Spinal cord (tissue), 9 donors: ENCODE measurements at regions not wholly inside any gene's neighbourhood (a gene's known extent, or its start where the extent isn't known, plus 50 kb on each side); places are given as distances from the start of the nearest gene placed in this dataset.

Experiments
- DNase-seq, 6 donors: peaks; one replicate each; pipeline versions ENCODE4 v3.0.0 to v3.0.0-alpha.2; 2013 to 2015; ENCODE audit warnings: low spot score in 6 of 6, low read depth in 4 of 6
- H3K27ac ChIP-seq: one replicate; pipeline ENCODE4 v1.5.1; 2013; ENCODE audit warnings: low read depth, low read length, control low read depth
- H3K27me3 ChIP-seq: one replicate; pipeline ENCODE4 v1.6.1; 2013; ENCODE audit warnings: low read length; ENCODE audit not compliant: control insufficient read depth, insufficient read depth
- H3K36me3 ChIP-seq: one replicate; pipeline ENCODE4 v1.6.1; 2013; ENCODE audit warnings: low read length; ENCODE audit not compliant: control insufficient read depth, insufficient read depth
- H3K4me1 ChIP-seq: one replicate; pipeline ENCODE4 v1.6.1; 2013; ENCODE audit warnings: low read length; ENCODE audit not compliant: control insufficient read depth, insufficient read depth
- H3K4me3 ChIP-seq: one replicate; pipeline ENCODE4 v1.5.1; 2013; ENCODE audit warnings: low read depth, low read length, control low read depth
- H3K9me3 ChIP-seq: one replicate; pipeline ENCODE4 v1.6.1; 2013; ENCODE audit warnings: low read length; ENCODE audit not compliant: control insufficient read depth, insufficient read depth
- WGBS: methylation state at CpG from one replicate; pipeline ENCODE4 v1.1.5; 2013; ENCODE audit warnings: missing lambda C conversion rate; ENCODE audit not compliant: insufficient coverage; 5-methylcytosine and 5-hydroxymethylcytosine counted together
- donor health status: healthy.

DNA sequence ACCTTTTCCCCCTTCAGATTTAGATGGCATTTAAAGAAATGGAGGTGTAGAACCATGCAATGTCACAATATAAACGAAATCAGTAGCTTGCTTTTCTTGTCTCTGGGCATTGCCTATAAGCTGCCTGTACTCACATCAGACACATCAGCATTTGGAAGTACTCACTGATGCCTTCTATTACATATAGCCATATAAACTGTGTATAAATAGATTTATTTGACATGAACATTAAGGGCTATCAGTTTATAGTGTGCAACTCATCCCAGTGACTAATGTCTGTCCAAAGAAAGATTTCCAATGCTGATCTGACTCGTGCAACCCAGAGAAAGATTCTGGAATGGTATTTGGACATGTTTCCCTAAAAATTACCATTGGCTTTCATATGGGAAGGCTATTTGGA lies 417.9 kb upstream of the MAF start:
- Histone ChIP-seq H3K27me3 (no peaks in the 10 kb centered on the region), H3K4me1 (no peaks in the 10 kb centered on the region), H3K36me3 (no peaks in the 10 kb centered on the region), H3K9me3 (no peaks in the 10 kb centered on the region), H3K4me3 (no peak overlapping the region), H3K27ac (no peak overlapping the region)
- DNase-seq: no peak
- 60% methylated on average over 1 of the region's 2 CpGs for WGBS

DNA sequence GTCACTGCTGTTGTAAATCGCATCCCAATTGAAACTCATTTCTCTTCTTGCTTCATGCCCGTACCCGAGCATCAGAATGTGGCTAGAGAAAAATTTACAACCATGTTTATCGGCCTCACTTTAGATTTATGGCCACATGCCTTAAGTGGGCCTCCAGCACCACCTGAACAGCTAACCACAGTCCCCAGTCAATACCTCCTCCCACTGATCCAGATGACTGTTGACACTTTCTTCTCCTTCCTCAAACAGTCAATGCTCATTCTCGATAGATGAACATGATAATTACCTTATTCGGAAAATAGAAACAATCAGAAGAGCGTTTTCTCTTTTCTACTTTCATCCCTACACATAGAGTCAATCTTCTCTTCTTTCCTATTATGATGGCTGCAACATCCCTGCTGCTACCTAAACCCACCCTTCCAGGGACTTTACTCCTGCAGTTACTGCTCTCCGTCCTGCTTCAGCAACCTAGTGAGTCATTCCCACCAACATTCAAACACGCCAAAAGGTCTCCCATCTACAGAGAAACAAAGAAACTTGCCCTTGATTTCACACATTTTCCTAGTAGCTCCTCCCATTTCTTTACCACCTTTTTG lies 416.3 kb upstream of the MAF start:
- H3K4me3 ChIP-seq: no peak overlapping the region
- no peaks in the 10 kb centered on the region for H3K4me1 ChIP-seq
- H3K36me3 ChIP-seq: no peaks in the 10 kb centered on the region
- WGBS: 96% methylated on average over 9 of the region's 9 CpGs
- DNase-seq: no peak
- no peak overlapping the region for H3K27ac ChIP-seq
- no peaks in the 10 kb centered on the region for H3K27me3 ChIP-seq
- no peaks in the 10 kb centered on the region for H3K9me3 ChIP-seq

DNA sequence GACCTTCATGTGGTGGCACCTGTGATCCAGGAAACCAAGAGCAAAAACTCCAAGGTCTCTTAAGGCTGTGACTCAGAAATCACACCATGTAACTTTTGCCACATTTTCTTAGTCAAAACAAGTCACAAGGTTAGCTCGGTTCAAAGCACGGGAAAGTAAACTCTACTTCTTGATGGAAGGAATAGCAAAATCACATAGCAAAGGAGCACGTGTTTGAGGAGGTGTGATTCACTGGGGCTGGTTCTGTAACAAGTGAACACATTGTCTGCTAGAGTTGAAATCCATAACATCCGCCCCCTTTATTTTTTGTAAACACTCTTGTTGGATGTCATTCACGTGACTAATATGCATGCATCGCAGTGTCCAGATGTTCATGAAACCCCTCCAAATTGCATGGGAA lies 415.0 kb upstream of the MAF start:
- no peaks in the 10 kb centered on the region for H3K9me3 ChIP-seq
- 90% methylated on average over 3 of the region's 6 CpGs for WGBS
- DNase-seq: no peak
- no peak overlapping the region for H3K27ac ChIP-seq
- no peaks in the 10 kb centered on the region for H3K36me3 ChIP-seq
- no peaks in the 10 kb centered on the region for H3K27me3 ChIP-seq
- no peak overlapping the region for H3K4me3 ChIP-seq
- H3K4me1 ChIP-seq: no peaks in the 10 kb centered on the region

DNA sequence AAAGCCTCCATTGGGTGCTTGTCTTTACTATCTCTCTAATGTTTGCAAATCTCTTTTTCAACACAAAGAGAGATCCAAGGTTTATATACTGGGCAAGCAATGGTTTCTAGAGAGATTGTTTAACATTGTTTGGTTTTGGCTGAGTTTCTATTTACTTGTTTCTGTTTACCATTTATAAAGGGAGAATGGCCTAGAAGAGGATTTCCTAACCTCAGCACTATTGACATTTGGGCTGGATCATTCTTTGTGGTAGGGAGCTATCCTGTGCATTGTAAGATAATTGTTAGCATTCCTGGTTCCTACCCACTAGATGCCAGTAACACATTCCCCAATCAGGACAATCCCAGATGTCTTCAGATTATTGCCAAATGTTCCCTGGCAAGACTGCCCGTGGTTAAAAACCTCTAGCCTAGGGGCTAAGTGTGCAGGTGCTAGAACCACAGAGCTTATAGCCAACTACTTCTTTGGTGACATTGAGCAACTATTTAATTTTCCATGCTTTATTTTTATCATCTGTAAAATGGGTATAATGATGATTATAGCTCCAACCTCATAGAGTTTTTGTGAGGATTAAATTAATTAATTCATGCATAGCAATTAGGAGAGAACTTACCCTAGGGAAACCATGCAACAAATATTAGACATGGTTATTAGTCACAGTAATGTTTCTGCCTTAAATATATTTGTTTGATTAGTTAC lies 413.9 kb upstream of the MAF start:
- no peaks in the 10 kb centered on the region for H3K4me1 ChIP-seq
- no peak overlapping the region for H3K27ac ChIP-seq
- H3K27me3 ChIP-seq: no peaks in the 10 kb centered on the region
- DNase-seq: no peak
- H3K4me3 ChIP-seq: no peak overlapping the region
- no peaks in the 10 kb centered on the region for H3K36me3 ChIP-seq
- H3K9me3 ChIP-seq: no peaks in the 10 kb centered on the region
- WGBS: no CpG with 5 or more reads among the region's 1 CpG

DNA sequence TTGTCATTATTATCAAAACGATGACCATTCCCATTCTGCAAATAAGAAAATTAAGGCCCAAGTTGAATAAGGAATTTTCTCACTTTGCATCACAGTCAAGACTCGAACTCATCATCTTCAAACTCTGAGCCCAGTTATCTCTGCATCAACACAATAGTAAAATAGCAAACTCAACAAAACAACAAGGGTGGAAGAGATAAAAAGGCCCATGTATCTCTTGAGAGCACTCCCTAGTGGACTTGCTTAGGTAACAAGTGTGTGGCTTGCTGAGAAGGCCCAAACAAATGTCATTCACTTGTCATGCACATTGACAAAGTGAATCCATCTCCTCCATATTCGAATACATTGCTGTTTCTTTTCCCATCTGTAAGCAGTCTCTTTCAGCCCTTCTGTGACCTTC lies 412.0 kb upstream of the MAF start:
- peak in 1 of 6 donors; percentile 11 for DNase-seq
- WGBS: 82% methylated on average over 1 of the region's 3 CpGs
- Histone ChIP-seq H3K36me3 (no peaks in the 10 kb centered on the region), H3K9me3 (no peaks in the 10 kb centered on the region), H3K27me3 (no peaks in the 10 kb centered on the region), H3K27ac (no peak overlapping the region), H3K4me3 (no peak overlapping the region), H3K4me1 (no peaks in the 10 kb centered on the region)

DNA sequence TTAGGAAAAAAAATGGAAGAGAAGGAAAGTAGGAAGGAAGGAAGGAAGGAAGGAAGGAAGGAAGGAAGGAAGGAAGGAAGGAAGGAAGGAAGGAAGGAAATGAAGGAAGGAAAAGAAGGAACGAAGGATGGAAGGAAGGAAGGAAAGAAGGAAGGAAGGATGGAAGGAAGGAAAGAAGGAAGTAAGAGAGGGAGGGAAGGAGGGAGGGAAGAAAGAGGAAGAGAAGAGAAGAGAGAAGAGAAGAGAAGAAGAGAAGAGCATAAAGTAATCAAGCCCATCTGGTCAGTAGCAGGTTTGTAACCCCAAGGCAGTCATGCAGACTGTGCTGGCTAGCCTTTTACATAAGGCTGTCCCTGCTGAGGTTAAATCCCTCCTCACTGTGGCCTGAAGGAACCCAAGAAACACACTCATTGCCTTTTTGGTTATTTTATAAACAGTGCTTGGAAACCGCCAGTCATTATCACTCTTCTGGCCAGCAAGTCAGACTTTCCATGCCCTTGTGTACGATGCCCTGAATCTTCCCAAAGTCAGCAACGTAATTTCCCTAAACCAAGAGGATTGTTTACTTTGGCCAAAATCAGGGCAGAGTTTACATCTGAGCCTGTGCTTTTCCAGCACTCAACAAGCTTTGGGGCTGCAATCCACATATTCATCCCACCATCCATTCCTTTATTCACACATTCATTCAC lies 409.6 kb upstream of the MAF start:
- Histone ChIP-seq H3K4me3 (no peak overlapping the region), H3K4me1 (no peaks in the 10 kb centered on the region), H3K9me3 (no peaks in the 10 kb centered on the region), H3K36me3 (no peaks in the 10 kb centered on the region), H3K27ac (no peak overlapping the region), H3K27me3 (no peaks in the 10 kb centered on the region)
- WGBS: 82% methylated on average over 4 of the region's 4 CpGs
- DNase-seq: no peak

DNA sequence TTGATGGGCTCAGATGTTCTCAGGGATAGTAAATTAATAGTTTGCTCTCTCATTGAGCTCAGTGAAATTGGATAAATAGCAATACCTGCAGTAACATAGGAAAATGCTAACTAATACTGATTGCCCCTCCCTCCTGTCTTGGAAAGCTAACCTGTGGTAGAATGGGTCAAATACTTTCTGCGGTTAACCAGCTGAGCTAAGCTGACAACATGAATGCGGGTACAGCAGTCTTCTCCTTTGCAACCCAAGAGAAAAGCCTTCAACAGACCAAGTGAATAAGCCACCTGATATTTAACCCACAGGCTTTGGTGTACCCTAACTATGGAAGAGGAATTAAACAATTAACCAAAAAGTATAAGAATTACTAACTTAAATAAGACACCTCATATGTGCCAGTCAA lies 408.3 kb upstream of the MAF start:
- no peaks in the 10 kb centered on the region for H3K27me3 ChIP-seq
- H3K9me3 ChIP-seq: no peaks in the 10 kb centered on the region
- no CpG with 5 or more reads among the region's 2 CpGs for WGBS
- H3K36me3 ChIP-seq: no peaks in the 10 kb centered on the region
- no peak for DNase-seq
- no peak overlapping the region for H3K27ac ChIP-seq
- H3K4me3 ChIP-seq: no peak overlapping the region
- H3K4me1 ChIP-seq: no peaks in the 10 kb centered on the region

DNA sequence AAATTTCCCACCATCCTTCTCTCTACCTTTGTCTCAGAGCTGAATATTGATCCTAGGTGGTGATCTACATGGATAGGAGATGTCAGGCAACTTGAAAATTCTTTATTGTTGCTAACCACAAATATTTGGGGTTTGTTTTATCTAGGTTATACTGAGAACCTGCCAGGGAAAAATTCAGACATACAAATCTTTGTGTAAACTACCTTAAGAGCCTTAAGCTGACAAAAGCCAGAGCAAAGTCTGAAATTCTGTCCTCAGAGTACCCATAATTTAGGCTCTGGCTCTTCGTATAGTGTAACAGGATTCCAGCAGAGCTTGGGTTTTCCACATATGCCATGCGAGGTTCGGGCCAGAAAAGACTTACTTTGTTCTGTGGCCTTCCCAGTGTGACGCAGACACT lies 406.7 kb upstream of the MAF start:
- Histone ChIP-seq H3K27me3 (no peaks in the 10 kb centered on the region), H3K27ac (no peak overlapping the region), H3K4me1 (no peaks in the 10 kb centered on the region), H3K4me3 (no peak overlapping the region), H3K36me3 (no peaks in the 10 kb centered on the region), H3K9me3 (no peaks in the 10 kb centered on the region)
- peak in 1 of 6 donors; percentile 23 for DNase-seq
- WGBS: 87% methylated on average over 3 of the region's 4 CpGs

DNA sequence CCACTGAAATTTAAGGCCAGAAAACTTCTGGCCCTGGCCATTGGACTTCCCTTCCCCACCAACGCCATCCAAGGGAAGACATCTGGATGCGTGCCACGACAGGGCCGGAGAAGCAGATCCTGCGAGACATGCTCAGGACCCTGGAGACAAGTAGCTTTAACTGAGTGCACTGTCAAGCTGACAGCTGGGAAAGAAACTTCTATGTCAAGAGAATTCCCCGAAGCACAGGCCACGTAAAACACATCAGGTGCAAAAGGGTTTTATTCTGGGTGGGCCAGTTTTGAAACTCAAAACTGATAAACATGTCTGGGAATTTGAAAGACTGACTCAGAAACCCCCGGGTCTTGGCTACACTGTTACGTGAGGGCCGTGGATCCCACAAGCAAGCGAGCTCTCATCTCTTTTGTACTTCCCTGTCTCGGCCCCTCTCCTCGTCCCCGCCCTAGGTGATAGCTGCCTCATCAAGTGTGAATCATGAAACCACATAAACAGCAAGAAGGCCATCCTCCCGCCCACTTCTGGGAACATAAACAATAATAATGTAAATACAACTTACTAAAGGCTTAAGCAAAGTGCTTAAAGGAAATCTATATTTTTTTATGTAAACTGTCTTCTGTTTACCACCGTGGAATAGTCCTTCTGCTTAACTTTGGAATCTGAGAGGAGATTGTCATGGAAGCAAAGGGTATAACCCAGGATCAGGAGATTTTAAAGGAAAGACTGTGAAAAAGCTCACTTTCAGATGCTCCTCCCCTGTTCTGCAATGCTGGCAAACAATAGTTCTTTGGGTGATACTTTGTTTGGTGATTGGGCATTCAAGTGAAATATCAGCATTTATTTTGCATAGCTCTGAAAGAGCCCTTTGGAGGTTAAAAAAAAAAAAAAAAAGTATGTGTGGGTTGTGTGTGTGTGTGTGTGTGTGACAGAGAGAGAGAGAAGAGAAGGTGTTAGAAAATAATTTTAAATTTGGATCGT lies 406.0 kb upstream of the MAF start:
- Histone ChIP-seq H3K4me3 (no peak overlapping the region), H3K27me3 (no peaks in the 10 kb centered on the region), H3K4me1 (no peaks in the 10 kb centered on the region), H3K27ac (no peak overlapping the region), H3K36me3 (no peaks in the 10 kb centered on the region), H3K9me3 (no peaks in the 10 kb centered on the region)
- WGBS: 59% methylated on average over 11 of the region's 17 CpGs
- DNase-seq: no peak
